GDM1 (cell line): ENCODE measurements at regions not wholly inside any gene's neighbourhood (a gene's known extent, or its start where the extent isn't known, plus 50 kb on each side); places are given as distances from the start of the nearest gene placed in this dataset.

Source experiments
- DNase-seq: peaks from one replicate; lab custom pipeline; 2025; lab: John Stamatoyannopoulos, UW

GRCh38 chr5:8050616-8051175, 181.7 kb downstream of the MTRR start:
- DNase-seq: no peak

GRCh38 chr5:8053270-8053669, 184.3 kb downstream of the MTRR start:
- no peak for DNase-seq

DNA sequence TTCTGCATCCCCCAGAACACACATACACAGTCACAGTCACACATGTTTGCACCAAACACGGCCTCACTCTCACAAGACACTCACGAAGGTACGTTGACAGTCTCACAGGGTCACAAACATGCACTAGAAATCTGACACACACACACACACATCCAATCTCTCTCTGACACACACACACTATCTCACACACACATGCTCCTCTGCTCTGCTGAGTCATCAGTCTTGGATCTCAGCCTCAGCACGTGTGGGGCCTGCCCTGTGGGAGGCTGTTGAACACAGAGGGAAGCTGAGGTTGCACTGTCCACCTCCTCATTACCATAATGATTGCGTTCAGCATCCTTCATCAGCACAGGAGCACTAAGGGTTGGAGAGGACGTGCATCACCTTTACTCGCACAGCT, 188.8 kb downstream of the MTRR start:
- no peak for DNase-seq

- DNase-seq: no peak
These were observed 189.8 kb downstream of the MTRR start for GRCh38 chr5:8058616-8059190.

- no peak for DNase-seq
These were observed 190.4 kb downstream of the MTRR start for GRCh38 chr5:8059337-8059736.

GRCh38 chr5:8060235-8060952, 191.4 kb downstream of the MTRR start:
- DNase-seq: no peak

GRCh38 chr5:8060953-8061429, 192.0 kb downstream of the MTRR start:
- no peak for DNase-seq

GRCh38 chr5:8062521-8062920, 193.6 kb downstream of the MTRR start:
- no peak for DNase-seq

DNA sequence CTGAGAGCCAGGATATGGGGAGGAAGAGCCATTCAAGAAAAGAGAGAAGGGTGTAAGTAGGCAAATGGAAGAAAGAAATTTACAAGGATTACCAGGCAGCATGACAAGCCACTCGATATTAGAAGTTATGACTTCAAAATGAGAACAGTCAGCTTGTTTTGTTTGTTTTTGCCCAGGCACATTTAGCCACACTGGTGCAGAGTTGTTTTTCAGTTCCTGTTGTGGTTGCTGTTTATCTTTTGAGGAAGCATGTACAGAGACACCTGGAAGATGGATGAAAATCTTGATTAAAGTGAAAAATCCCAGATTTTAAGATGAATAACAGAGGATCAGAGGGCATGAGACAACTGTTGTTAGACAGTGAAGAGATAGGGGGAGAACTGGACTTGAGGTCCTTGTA, 199.1 kb downstream of the MTRR start:
- DNase-seq: no peak

GRCh38 chr5:8070138-8070537, 201.2 kb downstream of the MTRR start:
- no peak for DNase-seq

- DNase-seq: no peak
These were observed 210.1 kb downstream of the MTRR start for GRCh38 chr5:8079056-8079455.

DNA sequence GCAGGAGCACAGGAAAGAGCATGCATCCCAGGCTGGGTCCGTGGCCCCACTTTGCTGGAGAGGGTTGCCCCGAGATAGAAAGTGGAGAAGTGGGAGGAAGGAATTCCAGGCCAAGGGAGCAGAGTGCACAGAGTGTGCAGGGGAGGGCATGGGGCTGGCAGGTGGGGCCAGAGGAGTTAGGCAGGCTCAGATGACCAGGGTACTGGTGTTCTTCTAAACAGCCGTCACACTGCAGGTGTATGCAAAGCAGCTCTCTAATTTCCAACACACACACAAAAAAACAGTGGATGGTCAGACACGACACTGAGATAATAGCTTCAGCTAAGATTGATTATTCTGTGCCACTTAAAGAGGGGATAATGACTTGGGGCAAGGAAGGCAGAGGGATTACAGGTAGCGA, 212.2 kb downstream of the MTRR start:
- DNase-seq: no peak

DNA sequence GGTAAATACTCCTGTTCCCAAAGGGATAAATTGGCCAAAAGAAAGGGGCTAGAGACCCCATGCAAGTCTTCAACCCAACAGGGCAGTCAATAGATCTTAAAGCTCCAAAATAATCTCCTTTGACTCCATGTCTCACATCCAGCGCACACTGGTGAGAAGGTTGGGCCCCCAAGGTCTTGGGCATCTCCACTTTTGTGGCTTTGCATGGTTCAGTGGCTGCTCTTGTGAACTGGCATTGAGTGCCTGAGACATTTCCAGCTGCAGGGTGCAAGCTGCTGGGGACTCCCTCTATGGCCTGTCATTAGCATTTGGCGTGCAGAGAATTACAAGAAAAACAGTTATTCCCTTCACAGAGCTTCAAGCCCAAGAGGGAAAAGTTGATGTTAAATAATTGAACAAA, 224.7 kb downstream of the MTRR start:
- DNase-seq: no peak

DNA sequence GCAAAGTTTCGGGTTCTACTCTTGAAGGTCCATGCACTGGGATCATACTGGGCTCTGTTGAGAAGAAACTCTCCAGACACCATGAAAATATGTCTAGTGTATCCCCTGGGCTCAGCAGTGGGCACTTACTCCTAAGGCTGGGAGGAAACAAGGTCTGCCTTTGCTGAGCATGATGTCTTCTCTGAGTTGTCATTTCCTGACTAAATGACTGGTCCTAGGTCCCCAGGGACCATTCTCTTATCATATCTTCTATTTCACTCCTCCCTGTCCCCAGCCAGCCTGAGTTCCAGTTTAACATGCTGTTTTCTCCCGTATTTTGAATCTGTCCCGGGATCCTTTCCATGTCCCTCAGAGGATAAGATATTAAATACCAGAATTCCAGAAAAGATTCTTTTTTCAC, 225.4 kb downstream of the MTRR start:
- no peak for DNase-seq

DNA sequence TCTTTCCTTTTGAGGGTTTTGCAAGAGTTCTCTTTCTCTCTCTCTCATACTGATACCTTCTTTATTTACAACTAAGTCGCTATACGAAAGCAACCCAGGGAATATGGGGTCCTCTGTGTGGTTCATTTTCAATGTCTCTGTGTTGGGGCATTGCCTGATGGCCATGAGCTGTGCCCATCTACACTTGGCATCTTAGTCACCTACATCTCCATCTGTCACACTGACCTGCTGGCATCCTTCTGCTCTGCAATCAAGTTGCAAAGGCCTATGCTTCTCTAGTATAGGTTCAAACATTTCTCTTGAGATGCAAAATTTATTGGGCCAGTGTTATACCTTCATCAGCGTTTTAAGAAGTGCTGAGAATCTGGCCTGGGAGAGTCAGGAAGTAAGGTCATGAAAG, 228.2 kb downstream of the MTRR start:
- DNase-seq: no peak

DNA sequence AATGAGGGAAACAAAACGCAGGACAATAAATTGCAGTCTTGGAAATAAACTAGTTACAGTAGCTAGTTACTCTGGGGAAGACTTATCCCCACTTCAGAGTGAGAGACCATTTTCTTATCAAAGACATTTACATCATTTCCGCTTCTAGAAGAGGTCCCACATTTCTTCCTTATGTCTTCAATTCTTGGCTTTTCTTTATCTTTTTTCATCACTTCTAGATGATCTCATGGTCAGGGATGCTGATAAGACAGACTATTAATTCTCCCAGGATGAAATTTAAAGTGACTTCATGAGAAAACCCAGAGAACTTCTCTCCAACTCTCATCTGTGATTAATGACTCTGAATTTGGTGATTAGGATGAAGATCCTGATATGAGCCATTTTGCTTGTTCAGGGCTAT, 229.1 kb downstream of the MTRR start:
- no peak for DNase-seq

DNA sequence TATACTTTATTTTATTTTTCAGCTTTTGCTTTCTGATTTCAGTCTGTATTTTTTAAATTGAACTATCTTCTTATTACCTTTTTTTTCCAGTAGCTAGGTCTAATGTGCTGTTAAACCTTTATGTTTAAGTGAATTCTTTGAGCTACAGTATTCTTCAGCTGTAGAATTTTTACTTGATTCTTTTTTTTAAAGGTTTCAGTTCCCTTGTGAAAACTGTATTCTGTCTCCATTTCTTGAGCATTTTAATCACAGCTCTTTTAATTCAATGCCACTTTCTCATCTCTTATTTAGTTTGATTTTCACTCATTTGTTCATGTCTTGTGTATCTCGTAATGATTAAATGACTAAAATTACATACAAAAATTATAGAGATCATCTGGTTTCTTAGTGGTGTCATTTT, 233.8 kb downstream of the MTRR start:
- DNase-seq: no peak

DNA sequence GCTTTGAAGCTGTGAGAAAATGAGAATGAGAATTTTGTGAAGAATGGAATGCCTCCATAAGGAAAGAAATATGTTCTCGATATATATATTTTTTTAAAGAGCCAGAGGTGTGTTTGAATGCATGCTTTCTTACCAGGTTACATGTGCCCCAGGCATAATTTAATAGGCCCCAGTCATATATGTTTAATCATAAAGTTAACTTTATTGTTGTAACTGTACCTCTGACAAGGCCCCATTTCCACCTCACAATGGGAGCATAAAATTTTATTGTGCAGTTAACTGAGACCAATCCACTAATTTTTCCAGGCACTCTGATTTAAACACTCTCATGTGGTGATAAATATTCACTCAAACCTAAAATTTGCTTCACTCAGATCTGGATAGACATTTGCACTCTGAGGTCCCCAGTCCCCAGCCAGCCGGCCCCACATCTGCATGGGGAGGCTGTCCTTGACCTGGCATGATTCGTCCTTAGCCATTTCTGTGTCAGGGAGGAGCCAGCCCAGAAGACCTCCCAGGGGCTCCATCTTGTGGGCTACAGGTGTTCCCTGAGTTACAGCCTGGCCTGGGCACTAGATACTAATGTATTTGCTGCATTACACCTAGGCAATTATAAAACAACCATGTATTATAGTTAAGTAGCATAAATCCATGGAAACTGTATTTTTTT, 245.8 kb downstream of the MTRR start:
- DNase-seq: no peak

DNA sequence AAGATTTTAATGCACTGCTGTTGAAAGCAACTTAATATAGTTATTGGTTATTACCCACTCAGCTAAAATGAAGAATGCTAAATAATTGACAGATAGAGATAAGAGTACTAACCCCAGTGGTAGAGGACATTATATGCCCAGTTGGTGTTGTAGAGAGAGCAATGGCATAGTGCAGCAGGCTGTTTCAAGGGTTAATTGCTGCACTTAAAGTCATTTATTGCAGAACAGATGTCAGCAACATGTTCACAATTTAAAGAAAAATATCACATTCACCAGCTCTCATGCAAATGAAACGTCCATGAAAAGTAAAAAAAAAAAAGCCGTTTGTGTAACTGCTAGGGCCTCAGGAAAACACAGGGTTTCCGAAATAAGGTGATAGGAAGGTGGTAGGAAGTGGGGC, 254.6 kb downstream of the MTRR start:
- no peak for DNase-seq

DNA sequence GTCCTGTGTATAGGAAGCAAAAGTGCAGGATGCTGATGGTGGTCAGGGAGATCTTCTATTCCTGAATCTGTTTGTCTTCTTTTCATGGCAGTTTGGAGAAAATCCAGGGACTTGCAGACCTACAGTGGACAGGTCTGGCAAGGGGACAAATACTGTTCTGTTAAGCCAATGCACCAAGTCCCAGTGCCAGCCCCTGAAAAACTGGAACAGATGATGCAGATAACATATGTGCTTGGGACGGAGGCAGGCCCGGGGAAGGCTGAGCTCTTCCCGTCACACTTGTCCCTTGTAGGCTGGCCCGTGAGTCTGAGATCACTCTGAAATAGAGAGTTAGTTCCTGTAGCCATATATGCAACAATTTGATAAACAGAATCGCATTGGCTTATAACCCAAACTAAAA, 265.7 kb downstream of the MTRR start:
- no peak for DNase-seq

DNA sequence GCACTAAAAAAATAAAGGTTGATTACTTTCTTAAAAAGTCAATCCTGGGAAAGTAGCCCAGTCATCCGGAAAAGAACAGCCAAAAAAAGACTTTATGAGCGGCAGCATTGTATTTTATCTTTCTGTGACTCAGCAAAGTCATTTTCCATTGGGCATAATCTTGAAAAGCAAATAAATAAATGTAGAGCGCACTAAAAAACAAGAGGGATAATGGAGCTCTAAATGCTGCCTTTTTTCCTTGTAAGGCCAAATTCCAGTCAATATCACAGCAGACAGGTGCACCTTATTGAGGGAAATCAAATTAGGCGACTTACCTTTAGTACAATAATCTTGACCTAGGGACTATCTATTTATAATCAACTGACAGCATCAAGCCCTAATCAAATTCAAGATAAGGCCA, 266.8 kb downstream of the MTRR start:
- no peak for DNase-seq

DNA sequence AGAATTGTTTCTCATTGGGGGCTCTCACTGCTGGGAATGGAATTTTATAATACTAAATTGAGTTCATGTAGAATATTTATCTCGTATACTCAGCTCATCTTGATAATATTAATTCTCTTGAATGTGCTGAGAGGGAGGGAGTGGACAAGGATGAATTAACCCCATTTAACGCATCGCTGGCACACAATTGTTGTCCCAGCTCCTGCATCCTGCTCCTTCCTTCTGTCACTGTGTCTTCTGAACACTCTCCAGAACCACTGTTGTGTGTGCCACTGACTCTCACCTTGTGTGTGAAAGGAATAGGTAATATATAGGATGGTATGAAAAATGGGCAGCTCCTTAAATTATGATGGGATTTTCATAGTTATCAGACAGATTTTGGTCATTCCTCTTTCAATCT, 267.3 kb downstream of the MTRR start:
- no peak for DNase-seq

DNA sequence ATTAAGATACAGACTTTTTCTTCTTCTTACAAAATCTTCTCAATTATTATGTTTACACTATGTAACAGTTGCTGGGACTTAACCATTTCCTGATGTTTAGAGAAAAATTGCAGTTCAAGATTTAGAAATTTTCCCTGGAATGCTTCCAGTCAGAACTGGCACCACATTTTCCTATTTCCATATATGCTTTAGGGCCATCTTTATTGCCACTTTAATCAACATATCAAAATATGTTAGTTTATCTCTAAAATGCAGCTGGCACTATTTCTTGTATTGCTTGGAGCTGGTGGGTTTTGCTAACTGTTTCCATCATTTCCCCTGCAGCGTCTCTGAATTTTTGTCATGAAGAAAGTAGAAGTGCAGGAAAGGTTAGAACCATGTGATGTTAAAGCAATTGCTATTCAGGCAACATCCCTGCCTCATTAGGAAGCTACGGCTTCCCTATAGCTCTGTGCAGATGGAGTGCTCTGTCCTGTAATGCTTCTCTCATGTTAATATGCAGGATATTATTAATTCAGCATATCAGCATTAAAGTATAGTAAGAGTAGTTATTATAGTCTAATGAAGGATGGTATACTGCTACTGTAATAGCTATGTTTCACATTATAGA, 269.1 kb downstream of the MTRR start:
- no peak for DNase-seq
